ENCODE measurements at regions not wholly inside any gene's neighbourhood (a gene's known extent, or its start where the extent isn't known, plus 50 kb on each side); places are given as distances from the start of the nearest gene placed in this dataset.
"Not testable (repeated sequence)": the region's sequence is repeated elsewhere in the genome, so short reads cannot be mapped to it uniquely, and the experiment has no call there.

DNA sequence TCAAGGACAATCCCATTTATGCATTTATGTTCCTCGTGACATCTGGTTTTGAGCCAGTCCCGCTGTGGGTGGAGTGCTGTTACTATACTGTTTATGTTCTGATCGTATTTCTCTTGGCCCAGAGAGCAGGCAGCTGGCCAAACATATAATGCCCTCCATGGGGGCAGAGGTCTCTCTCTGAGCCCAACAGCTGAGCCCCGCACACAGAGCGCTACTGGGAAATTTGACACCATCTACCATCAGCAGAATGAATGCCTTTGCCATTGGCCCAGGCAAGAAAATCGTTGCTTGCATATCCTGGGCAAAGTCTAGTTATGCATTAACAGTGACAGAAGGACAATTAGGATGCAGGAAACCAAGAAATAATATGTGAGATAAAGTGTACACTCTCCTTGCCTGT, 126.8 kb upstream of the CACNA1A start:
- ATAC-seq (no peak), DNase-seq (no peak)
- intact Hi-C loops (cut with DNase I; ENCODE audit: low total_unique reads) = no loop called here
- Histone ChIP-seq H3K36me3 (no peaks in the 10 kb centered on the region), H3K4me3 (no peak overlapping the region), H3K27ac (no peak overlapping the region), H3K9me3 (no peaks in the 10 kb centered on the region), H3K4me1 (no peaks in the 10 kb centered on the region), H3K27me3 (no peaks in the 10 kb centered on the region)
- in situ Hi-C loops (cut with MboI; ENCODE audit: low sequenced_read_pairs in 4 of 4) = no loop called here
- TF ChIP-seq CTCF (IDR thresholded peaks at IDR 0.05 in 4 of 5, conservative IDR thresholded peaks at IDR 0.05 in 1 of 5) (no peak), POLR2A (IDR thresholded peaks at IDR 0.05) (no peak)

DNA sequence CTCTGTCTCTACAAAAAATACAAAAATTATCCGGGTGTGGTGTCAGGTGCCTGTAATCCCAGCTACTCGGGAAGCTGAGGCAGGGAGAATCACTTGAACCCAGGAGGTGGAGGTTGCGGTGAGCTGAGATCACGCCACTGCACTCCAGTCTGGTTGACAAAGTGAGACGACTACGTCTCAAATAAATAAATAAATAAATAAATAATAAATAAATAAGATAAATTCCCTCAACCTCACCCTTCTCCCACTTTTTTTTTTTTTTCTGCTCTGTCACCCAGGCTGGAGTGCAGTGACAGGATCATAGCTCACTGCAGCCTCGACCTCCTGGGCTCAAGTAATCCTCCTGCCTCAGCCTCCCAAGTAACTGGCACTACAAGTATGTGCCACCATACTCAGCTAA, 125.9 kb upstream of the CACNA1A start:
- H3K27me3 ChIP-seq; ATAC-seq; DNase-seq; H3K27ac ChIP-seq; H3K36me3 ChIP-seq; intact Hi-C loops (cut with DNase I; ENCODE audit: low total_unique reads); H3K4me3 ChIP-seq; H3K4me1 ChIP-seq; H3K9me3 ChIP-seq; in situ Hi-C loops (cut with MboI; ENCODE audit: low sequenced_read_pairs in 4 of 4): not testable (repeated sequence)

- H3K27me3 ChIP-seq = peaks cover 0 to 5% (median 5%) of the 10 kb centered on the region in 3 donors
- DNase-seq = no peak
- no peak for ATAC-seq
- TF ChIP-seq POLR2A (IDR thresholded peaks at IDR 0.05) (no peak), CTCF (IDR thresholded peaks at IDR 0.05 in 4 of 5, conservative IDR thresholded peaks at IDR 0.05 in 1 of 5) (no peak)
- no peaks in the 10 kb centered on the region for H3K9me3 ChIP-seq
- no peak overlapping the region for H3K4me3 ChIP-seq
- intact Hi-C loops (cut with DNase I; ENCODE audit: low total_unique reads) = no loop called here
- no peaks in the 10 kb centered on the region for H3K4me1 ChIP-seq
- in situ Hi-C loops (cut with MboI; ENCODE audit: low sequenced_read_pairs in 4 of 4) = no loop called here
- H3K27ac ChIP-seq = no peak overlapping the region
- H3K36me3 ChIP-seq = no peaks in the 10 kb centered on the region
Measured at GRCh38 chr19:13629687-13630357, 123.5 kb upstream of the CACNA1A start.

DNA sequence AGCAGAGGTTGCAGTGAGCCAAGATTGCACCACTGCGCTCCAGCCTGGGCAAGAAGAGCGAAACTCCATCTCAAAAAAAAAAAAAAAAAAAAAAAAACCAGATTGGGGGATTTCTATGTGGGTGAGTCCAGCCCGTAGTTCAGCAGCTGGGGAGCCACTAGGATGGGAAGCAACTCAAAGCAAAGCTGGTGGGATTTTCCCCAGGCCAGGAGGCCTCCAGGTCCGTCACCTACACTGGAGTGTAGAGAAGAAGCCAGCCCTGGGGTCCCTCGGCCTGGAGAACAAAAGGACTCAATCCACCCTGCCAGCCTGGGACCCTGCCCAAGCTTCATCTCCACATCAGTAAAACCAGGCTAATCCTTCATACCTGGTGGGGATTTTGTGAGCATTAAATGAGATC, 121.3 kb upstream of the CACNA1A start:
- no peaks in the 10 kb centered on the region for H3K4me1 ChIP-seq
- ATAC-seq (no peak), DNase-seq (no peak)
- H3K9me3 ChIP-seq = no peaks in the 10 kb centered on the region
- in situ Hi-C loops (cut with MboI; ENCODE audit: low sequenced_read_pairs in 4 of 4) = no loop called here
- no peak for TF ChIP-seq POLR2A (IDR thresholded peaks at IDR 0.05)
- no peak for TF ChIP-seq CTCF (IDR thresholded peaks at IDR 0.05 in 4 of 5, conservative IDR thresholded peaks at IDR 0.05 in 1 of 5)
- H3K27ac ChIP-seq = no peak overlapping the region
- H3K36me3 ChIP-seq = no peaks in the 10 kb centered on the region
- intact Hi-C loops (cut with DNase I; ENCODE audit: low total_unique reads) = no loop called here
- H3K27me3 ChIP-seq = peaks cover 0 to 14% (median 5%) of the 10 kb centered on the region in 3 donors
- H3K4me3 ChIP-seq = no peak overlapping the region

- peaks cover 0 to 15% (median 5%) of the 10 kb centered on the region in 3 donors for H3K27me3 ChIP-seq
- TF ChIP-seq CTCF (IDR thresholded peaks at IDR 0.05 in 4 of 5, conservative IDR thresholded peaks at IDR 0.05 in 1 of 5) (no peak), POLR2A (IDR thresholded peaks at IDR 0.05) (no peak)
- H3K9me3 ChIP-seq = no peaks in the 10 kb centered on the region
- intact Hi-C loops (cut with DNase I; ENCODE audit: low total_unique reads) = no loop called here
- DNase-seq = no peak
- H3K27ac ChIP-seq = no peak overlapping the region
- H3K4me3 ChIP-seq = no peak overlapping the region
- no peaks in the 10 kb centered on the region for H3K4me1 ChIP-seq
- in situ Hi-C loops (cut with MboI; ENCODE audit: low sequenced_read_pairs in 4 of 4) = loop anchor here in 1 of 4 donors (25.0 kb wide), 2 partner anchors 238 to 438 kb away; partner anchors contain the start of genes MISP3 and PALM3
- ATAC-seq = no peak
- H3K36me3 ChIP-seq = no peaks in the 10 kb centered on the region
Measured at GRCh38 chr19:13623716-13624710, 117.7 kb upstream of the CACNA1A start.
